DND-41 (cell line): ENCODE measurements at regions not wholly inside any gene's neighbourhood (a gene's known extent, or its start where the extent isn't known, plus 50 kb on each side); places are given as distances from the start of the nearest gene placed in this dataset.

Experiments used
- EZH2 ChIP-seq: IDR thresholded peaks from 3 replicates; pipeline ENCODE4 v1.6.1; 2012; ENCODE audit warnings: borderline replicate concordance, low read depth, mild to moderate bottlenecking, moderate library complexity, low read length, inconsistent platforms; ENCODE audit not compliant: severe bottlenecking
- TF ChIP-seq, protein P1 (sequence below): IDR thresholded peaks from 2 replicates; pipeline ENCODE4 v1.5.1; 2012; ENCODE audit warnings: borderline replicate concordance, low read length, moderate library complexity, mild to moderate bottlenecking; ENCODE audit not compliant: poor library complexity, severe bottlenecking; ENCODE audit errors: extremely low read depth

DNA sequence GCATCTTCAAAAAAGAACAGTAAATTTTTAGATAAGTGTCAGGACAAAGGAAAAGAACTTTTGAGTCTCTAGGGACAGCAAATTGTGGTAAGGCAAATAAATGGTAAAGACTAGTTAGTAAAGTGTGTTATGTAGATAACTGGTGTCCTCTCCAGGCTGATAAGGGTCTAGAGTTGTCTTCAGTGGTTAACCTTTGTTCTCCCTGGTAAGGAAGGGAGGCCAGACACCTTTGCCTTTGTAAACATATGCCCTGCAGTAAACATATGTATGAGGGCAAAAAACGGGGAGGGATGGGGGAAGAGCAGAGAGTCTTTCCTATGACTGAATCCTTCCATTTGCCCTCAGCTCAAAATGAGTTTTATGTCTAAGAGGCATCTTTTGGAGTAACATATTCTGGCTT, 384.6 kb downstream of the HNRNPD start:
- TF ChIP-seq EZH2, result no peak
- TF ChIP-seq, protein P1, sequence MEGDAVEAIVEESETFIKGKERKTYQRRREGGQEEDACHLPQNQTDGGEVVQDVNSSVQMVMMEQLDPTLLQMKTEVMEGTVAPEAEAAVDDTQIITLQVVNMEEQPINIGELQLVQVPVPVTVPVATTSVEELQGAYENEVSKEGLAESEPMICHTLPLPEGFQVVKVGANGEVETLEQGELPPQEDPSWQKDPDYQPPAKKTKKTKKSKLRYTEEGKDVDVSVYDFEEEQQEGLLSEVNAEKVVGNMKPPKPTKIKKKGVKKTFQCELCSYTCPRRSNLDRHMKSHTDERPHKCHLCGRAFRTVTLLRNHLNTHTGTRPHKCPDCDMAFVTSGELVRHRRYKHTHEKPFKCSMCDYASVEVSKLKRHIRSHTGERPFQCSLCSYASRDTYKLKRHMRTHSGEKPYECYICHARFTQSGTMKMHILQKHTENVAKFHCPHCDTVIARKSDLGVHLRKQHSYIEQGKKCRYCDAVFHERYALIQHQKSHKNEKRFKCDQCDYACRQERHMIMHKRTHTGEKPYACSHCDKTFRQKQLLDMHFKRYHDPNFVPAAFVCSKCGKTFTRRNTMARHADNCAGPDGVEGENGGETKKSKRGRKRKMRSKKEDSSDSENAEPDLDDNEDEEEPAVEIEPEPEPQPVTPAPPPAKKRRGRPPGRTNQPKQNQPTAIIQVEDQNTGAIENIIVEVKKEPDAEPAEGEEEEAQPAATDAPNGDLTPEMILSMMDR, result no peak
